ENCODE measurements at regions not wholly inside any gene's neighbourhood (a gene's known extent, or its start where the extent isn't known, plus 50 kb on each side); places are given as distances from the start of the nearest gene placed in this dataset.

DNA sequence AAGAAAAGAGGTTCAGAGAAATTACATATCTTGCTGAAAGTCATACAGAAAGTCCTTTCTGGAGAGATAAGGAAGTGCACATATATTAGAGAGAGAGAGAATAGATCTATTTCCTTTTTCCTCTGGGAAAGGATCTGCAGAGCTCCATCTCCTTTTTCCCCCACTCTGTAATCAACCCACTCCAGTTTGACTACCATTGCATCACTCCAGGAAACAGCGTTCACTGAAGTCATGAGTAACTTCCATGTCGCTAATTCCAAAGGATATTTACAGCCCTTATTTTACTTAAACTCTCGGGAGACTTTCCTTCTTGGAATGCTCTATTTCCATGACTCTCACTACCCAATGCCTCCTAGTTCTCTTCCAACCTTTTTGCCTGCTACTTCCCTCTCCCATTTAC is 72.5 kb upstream of the PARP11 start:
- no peak for DNase-seq

DNA sequence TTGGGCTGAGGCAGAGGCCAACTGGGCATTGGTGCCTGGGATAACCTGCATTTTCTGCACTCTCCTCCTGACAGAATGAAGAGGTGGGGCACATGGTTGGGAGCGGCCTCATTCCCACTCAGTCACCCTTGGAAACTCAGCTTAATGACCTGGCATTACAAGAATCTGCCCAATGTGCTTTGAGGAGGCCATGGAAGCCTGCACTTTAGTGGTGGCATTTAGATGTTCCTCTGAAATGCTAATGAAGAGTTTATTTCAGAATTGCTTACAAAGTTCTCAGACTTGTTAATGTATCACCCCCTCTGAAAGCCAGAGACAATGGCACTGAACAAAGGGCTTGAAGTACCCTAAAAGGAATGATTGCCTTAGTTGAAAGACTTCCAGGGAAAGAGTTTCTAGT is 71.4 kb upstream of the PARP11 start:
- no peak for DNase-seq

DNA sequence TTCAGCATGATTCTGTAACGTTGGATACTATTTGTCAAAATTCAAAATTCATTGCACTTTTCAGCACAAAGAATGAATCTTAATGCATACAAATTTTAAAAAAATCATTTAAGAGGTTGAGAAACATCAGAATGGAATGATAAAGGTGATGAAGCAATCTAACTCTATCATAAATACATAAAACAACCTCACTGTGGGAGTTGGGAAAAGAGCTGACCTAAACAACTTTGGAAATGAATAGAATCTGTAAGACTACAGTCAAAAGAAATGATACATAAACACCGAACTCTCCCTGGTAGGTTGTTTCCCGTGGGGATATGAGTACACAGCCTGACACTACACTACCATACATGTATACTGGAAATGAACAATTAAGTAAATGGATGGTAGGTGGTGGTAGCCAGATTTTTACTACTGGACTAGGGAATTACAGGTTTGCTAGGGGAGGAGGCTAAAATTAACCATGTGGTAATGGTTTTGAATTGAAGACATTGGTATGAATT is 64.9 kb upstream of the PARP11 start:
- no peak for DNase-seq

DNA sequence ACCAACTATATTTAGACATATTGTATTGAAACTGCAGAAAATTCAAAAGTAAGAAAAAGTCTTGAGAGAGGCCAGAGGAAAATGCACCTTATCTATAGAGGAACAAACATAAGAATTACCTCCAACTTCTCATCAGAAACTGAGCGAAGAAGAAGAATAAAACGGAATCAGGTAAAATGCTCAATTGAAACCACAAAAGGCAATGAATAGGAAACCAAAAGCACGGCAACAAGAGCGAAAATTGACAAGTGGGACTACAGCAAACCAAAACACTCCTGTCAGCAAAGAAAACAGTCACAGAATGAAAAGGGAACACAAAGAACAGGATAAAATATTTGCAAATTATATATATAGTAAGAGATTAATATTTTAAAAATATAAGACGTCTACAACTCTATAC is 61.9 kb upstream of the PARP11 start:
- no peak for DNase-seq

DNA sequence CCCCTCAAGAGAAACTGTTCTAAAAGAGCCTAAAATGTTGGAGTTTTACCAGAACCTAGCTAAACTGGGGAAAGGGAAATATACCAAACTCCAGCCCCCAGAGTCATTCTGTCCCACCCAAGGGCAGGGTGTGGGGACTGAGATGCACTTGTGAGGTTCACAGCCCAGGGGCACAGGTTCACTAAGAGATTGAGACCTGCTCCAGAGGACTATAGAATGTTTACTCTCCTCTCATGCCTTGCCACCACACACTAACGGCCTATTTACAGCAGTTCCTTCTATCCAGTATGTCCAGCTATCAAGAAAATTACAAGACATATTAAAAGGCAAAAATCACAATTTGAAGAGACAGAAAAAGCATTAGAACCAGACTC is 60.6 kb upstream of the PARP11 start:
- DNase-seq: no peak

DNA sequence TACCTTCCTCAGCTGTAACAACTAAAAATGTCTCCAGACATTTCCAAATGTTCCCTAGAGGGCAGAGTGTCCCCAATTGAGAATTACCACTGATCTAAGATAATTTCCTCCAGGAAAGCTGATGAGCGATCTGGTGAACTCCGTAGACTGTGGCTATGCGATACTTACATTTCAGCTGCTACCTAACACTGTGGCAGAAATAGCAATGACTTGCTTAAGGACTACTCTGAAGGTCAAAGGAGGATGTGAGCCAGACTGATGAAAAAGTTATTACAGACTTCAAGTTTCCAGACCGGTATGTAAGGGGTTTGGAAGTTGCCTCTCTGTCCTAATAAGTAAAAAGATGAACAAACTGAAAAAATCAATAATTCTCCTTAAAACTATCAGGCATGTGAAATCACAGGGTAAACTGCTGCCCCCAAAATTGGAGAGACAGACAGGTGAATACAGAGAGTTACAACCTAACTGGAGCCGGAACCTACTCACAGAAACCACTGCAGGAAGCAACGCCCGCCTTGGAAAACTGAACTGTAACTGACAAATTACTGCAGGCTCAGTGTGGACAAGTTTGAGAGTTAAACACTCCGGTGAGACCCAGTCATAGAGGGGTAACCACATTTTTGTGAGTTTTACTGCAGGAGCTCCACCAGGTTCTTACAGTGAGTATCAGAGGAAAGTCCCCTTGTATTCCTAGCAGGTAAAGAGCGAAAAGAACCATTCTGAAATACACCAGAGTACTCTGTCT is 60.0 kb upstream of the PARP11 start:
- no peak for DNase-seq

DNA sequence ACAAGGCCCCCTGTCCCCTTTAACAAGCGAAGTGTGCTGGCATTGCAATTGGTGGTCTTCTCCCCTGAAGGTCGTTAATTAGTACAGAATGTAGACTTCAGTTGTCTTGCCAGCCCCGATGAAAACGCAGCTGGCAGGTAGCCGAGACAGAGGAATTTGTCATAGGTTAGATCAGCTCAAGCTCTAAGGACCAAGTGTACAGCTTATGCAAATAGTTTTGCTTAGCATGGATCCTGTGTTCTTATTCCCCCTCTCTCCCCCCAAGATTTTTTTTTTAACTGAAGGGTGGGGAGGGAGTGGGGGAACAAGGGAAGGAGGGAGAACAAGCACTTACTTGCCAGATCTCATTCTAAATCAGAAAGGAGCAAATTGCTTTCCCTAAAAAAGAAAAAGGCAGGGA is 58.6 kb upstream of the PARP11 start:
- no peak for DNase-seq

DNA sequence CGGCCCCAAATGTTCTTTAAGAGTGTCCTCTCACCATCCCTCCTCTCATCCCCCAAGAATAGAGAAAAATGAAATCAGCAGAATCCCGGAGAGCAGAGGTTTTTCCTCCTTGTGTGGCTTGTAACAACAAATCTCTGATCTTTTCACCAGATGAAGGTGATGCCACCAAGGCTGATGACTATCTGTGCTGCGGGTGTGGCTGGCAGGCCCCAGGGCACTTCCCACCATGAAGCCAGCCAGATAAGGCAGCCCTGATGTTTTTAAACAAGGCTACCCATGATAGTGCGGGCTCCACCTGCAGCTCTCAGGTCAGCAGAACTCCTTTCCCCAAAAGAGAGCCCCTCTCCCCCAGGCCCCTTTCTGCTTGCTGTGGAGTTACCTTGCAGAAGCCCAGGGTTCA is 58.0 kb upstream of the PARP11 start:
- DNase-seq: no peak

DNA sequence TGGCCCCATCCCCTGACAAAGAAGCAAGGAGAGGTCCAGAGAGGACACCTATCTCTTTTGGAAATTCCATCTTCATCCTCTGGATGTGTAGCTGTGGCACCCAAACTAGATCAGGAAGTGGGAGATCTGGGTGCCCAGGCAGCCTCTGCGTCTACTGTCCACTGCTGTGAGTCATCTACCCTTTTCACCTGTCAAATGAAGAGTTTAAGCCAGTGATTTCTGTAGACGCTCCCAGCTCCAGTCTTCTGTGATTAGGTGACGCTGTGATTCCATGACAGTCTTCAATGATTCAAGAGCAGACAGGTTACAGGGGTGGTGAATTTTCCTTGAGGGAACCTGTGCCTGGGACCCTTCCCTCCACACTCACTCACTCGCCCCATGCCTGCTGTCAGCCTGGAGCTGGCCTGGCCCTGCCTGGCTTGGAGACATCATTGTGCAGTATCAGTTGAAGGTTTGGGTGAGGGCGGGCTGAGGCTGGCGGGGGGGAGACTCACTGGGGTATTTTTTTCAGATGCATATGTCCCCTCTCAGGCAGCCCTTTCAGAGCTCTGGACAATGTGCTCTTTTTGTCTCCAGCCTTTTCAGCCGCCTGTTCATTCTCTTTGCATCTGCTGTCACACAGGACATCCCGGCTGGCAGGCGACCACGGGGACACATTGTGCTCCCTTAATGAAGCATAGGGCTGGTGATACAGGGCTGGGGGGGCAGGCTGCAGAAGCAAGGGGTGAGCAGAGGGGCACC is 56.8 kb upstream of the PARP11 start:
- DNase-seq: no peak

DNA sequence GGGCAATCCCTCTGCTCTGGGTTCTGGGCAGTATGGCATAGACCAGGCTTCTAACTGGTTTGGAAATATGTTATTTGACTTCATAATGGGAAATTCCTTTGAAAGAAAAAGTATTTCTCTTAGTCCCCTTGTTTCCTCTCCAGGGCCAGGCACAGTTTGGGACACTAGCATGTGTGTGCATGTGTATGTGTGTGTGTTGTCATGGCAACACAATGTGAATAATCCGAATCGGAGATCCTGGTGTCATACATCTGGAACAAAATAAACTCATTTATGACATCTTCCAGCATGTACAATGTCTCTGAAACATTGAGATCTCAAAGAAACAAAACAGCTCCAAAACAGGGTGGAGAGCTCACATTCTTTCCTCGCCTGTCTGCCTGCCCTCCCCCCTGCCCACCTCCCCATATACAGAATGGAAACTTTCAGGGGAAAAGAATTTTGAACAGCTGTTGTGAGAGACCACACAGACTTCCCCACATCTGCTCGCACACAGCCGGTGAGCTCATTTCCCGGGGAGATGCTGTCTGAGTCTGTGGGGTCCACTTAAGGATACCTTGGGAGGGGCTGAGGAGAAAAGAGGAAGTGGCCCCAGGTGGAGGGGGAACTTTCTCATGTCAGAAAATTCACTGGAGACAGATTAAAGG is 55.5 kb upstream of the PARP11 start:
- DNase-seq: no peak

DNA sequence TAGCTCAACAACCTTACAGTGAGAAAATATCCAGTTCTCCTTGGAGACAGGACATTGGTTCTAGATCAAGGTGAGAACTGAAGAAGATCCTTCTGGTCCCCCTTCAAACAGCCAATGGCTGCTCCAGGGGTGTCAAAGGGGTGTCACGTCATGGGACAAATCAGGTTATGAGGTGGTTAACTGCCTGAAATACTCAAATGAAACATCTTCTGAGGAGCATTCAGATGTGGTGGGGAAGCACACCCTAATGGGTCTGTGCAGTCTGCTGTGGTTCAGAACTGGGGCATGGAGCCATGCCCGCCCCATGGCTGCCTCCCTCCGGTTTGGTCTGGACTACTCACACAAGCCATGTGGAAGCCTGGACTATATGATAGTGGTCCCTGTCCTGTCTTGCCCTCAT is 52.4 kb upstream of the PARP11 start:
- DNase-seq: no peak

DNA sequence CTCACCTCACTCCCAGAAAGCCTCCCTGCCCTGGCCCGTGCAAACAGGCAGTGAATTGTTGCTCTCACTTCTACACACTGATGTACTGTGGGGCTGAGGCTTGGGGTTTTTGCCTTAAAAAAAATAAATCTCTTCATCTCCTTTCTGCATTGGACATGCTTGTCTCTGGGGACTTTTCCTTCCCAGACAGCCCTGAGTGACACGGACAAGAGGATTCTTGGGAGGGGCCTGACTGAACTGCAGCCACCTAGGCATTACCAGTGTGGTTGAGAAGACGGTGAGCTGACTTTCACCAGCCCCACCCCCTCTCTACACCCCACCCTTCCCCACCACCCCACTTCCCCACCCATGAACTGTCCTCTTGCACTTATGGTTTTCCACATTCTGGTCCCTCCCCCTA is 51.6 kb upstream of the PARP11 start:
- DNase-seq: no peak

DNA sequence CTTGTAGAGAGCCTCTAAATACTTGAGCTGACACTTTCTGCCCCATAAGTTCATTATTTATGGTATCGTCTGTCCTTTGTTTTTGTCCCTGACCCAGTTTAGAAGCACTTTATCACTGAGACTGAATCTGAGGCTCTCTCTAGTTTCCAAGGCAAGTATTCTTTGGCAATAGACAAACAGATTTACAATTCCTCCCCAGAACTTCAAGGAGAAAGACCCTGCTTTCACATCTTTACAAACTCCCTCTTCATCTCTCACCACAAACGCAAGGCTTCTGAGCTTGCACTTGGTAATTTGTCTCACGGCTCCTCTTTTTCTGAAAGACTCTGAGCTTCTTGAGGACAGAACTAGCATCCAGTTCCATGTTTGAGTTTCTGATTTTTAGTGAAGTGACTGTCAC is 49.8 kb upstream of the PARP11 start:
- no peak for DNase-seq

Measured in NCI-H1105 treated with DMSO at 0.1 percent for 48 hours (cell line).